H1 (cell line): ENCODE measurements at regions not wholly inside any gene's neighbourhood (a gene's known extent, or its start where the extent isn't known, plus 50 kb on each side); places are given as distances from the start of the nearest gene placed in this dataset.

Experiments
- CTCF ChIA-PET: fragments of 300-600 bp; sonication (Branson Sonifier 250); formaldehyde crosslinking; loops from one replicate; lab custom pipeline; 2021; ENCODE audit not compliant: partially characterized antibody; lab: Charles Lee
- POLR2A ChIA-PET: fragments of 300-600 bp; sonication (Branson Sonifier 250); formaldehyde crosslinking; loops from one replicate; lab custom pipeline; 2021; ENCODE audit warnings: inconsistent platforms; ENCODE audit not compliant: partially characterized antibody; lab: Charles Lee
- DNase-seq, 2 experiments: peaks; one replicate each; pipeline versions ENCODE4 v3.0.0 to v3.0.0-alpha.2; 2010 to 2022; ENCODE audit warnings: low spot score in 2 of 2, low read depth in 1 of 2, mixed read lengths in 1 of 2
- FAIRE-seq: peaks from 2 replicates; lab custom pipeline; 2011; peaks lifted over from hg19 to GRCh38; lab: Jason Lieb, UNC
- H2AFZ ChIP-seq: 2 replicates; pipeline ENCODE4 v1.8.1; 2012; ENCODE audit warnings: low read length, inconsistent platforms
- H2AK5ac ChIP-seq: 2 replicates; pipeline ENCODE4 v1.6.1; 2013; ENCODE audit warnings: low read depth, low read length
- H2BK120ac ChIP-seq: replicated peaks from 2 replicates; pipeline ENCODE3; 2013; ENCODE audit warnings: low read depth, low read length, inconsistent platforms
- H2BK12ac ChIP-seq: 2 replicates; pipeline ENCODE4 v1.6.1; 2013; ENCODE audit warnings: low read depth, low read length
- H2BK15ac ChIP-seq: 2 replicates; pipeline ENCODE4 v1.6.1; 2013; ENCODE audit warnings: low read length
- H2BK20ac ChIP-seq: 2 replicates; pipeline ENCODE4 v1.6.1; 2013; ENCODE audit warnings: low read length
- H2BK5ac ChIP-seq: 2 replicates; pipeline ENCODE4 v1.6.1; 2013; ENCODE audit warnings: low read depth, low read length
- H3K14ac ChIP-seq: 2 replicates; pipeline ENCODE4 v1.6.1; 2013; ENCODE audit warnings: inconsistent platforms; ENCODE audit not compliant: insufficient read length
- H3K18ac ChIP-seq: 2 replicates; pipeline ENCODE4 v1.6.1; 2013; ENCODE audit warnings: low read length; ENCODE audit errors: extremely low read depth
- H3K23ac ChIP-seq: 2 replicates; pipeline ENCODE4 v1.6.1; 2013; ENCODE audit warnings: inconsistent platforms; ENCODE audit not compliant: insufficient read length
- H3K23me2 ChIP-seq: 2 replicates; pipeline ENCODE4 v1.6.1; 2013; ENCODE audit warnings: low read depth, low read length
- H3K27ac ChIP-seq: 2 replicates; pipeline ENCODE4 v1.6.1; 2011; ENCODE audit warnings: low read depth, low read length, inconsistent platforms
- H3K27me3 ChIP-seq, 4 experiments: replicated peaks in 1 of 4; 1 replicate in 1 of 4; 2 replicates in 3 of 4; pipeline versions ENCODE4 v1.6.1 to v1.8.1; 2011 to 2013; ENCODE audit warnings: low read length in 3 of 4, mild to moderate bottlenecking in 3 of 4, inconsistent platforms in 2 of 4, mixed read lengths in 2 of 4, moderate library complexity in 1 of 4; ENCODE audit not compliant: control insufficient read depth in 3 of 4, insufficient read depth in 3 of 4; ENCODE audit errors: extremely low read depth in 1 of 4
- H3K36me3 ChIP-seq, 4 experiments: 2 replicates each; pipeline versions ENCODE4 v1.6.1 to v1.8.1; 2011 to 2013; ENCODE audit warnings: mild to moderate bottlenecking in 4 of 4, low read length in 3 of 4, moderate library complexity in 2 of 4, control low read depth in 1 of 4, inconsistent platforms in 1 of 4; ENCODE audit not compliant: insufficient read depth in 4 of 4, control insufficient read depth in 2 of 4
- H3K4ac ChIP-seq: replicated peaks from 2 replicates; pipeline ENCODE3; 2013; ENCODE audit warnings: low read length, low read depth, mixed read lengths, inconsistent platforms; ENCODE audit not compliant: insufficient read length
- H3K4me1 ChIP-seq, 4 experiments: replicated peaks in 1 of 4; 1 replicate in 1 of 4; 2 replicates in 3 of 4; pipeline versions ENCODE4 v1.6.1 to v1.8.1; 2011 to 2013; ENCODE audit warnings: low read length in 3 of 4, inconsistent platforms in 2 of 4, mixed read lengths in 1 of 4; ENCODE audit not compliant: insufficient read depth in 4 of 4, control insufficient read depth in 3 of 4
- H3K4me2 ChIP-seq, 2 experiments: 2 replicates each; pipeline versions ENCODE4 v1.6.1 to v1.8.1; 2011 to 2013; ENCODE audit warnings: low read depth in 2 of 2, low read length in 2 of 2, control low read depth in 1 of 2, inconsistent platforms in 1 of 2, mild to moderate bottlenecking in 1 of 2; ENCODE audit not compliant: insufficient read depth in 1 of 2
- H3K4me3 ChIP-seq, 4 experiments: fragments of 200-600, 300-600 bp in 1 of 4; sonication (generic), shearing (Covaris generic), sonication (Bioruptor Twin) in 1 of 4; 2 replicates each; pipeline versions ENCODE4 v1.5.1 to v1.8.1; 2011 to 2016; ENCODE audit warnings: low read length in 4 of 4, low read depth in 3 of 4, control low read depth in 2 of 4, inconsistent platforms in 2 of 4, mild to moderate bottlenecking in 2 of 4, mixed read lengths in 1 of 4, moderate library complexity in 1 of 4; ENCODE audit not compliant: insufficient read depth in 2 of 4; ENCODE audit errors: extremely low read depth in 1 of 4
- H3K56ac ChIP-seq: replicated peaks from 2 replicates; pipeline ENCODE3; 2013; ENCODE audit warnings: low read depth, mild to moderate bottlenecking, mixed read lengths, low read length, inconsistent platforms; ENCODE audit not compliant: insufficient read length
- H3K79me1 ChIP-seq: 2 replicates; pipeline ENCODE4 v1.6.1; 2013; ENCODE audit warnings: low read depth, low read length, control low read depth
- H3K79me2 ChIP-seq, 2 experiments: 2 replicates each; pipeline versions ENCODE4 v1.6.1 to v1.8.1; 2012 to 2013; ENCODE audit warnings: low read length in 2 of 2, mild to moderate bottlenecking in 2 of 2, inconsistent platforms in 1 of 2; ENCODE audit not compliant: insufficient read depth in 2 of 2, control insufficient read depth in 1 of 2
- H3K9ac ChIP-seq, 4 experiments: replicated peaks in 1 of 4; 1 replicate in 1 of 4; 2 replicates in 3 of 4; pipeline versions ENCODE4 v1.6.1 to v1.8.1; 2011 to 2013; ENCODE audit warnings: low read depth in 3 of 4, low read length in 3 of 4, control low read depth in 2 of 4, mild to moderate bottlenecking in 2 of 4, moderate library complexity in 2 of 4, inconsistent platforms in 1 of 4; ENCODE audit errors: extremely low read depth in 1 of 4
- H3K9me3 ChIP-seq, 2 experiments: 2 replicates each; pipeline versions ENCODE4 v1.6.1 to v1.8.1; 2012 to 2013; ENCODE audit warnings: mild to moderate bottlenecking in 2 of 2, moderate library complexity in 2 of 2, control low read depth in 1 of 2, inconsistent platforms in 1 of 2, low read depth in 1 of 2, low read length in 1 of 2, mixed read lengths in 1 of 2; ENCODE audit not compliant: insufficient read depth in 2 of 2
- H4K20me1 ChIP-seq, 2 experiments: replicated peaks in 1 of 2; 2 replicates each; pipeline versions ENCODE3 to v1.8.1; 2011 to 2013; ENCODE audit warnings: inconsistent platforms in 2 of 2, low read length in 2 of 2, mild to moderate bottlenecking in 1 of 2; ENCODE audit not compliant: insufficient read depth in 2 of 2, control insufficient read depth in 1 of 2
- H4K5ac ChIP-seq: 2 replicates; pipeline ENCODE4 v1.6.1; 2013; ENCODE audit warnings: low read length, low read depth, mixed read lengths, inconsistent platforms; ENCODE audit not compliant: insufficient read length
- H4K8ac ChIP-seq: 2 replicates; pipeline ENCODE4 v1.8.0; 2013; ENCODE audit warnings: mild to moderate bottlenecking, moderate library complexity, low read length, inconsistent platforms; ENCODE audit not compliant: insufficient read depth; ENCODE audit errors: extremely low read depth
- H4K91ac ChIP-seq: replicated peaks from 2 replicates; pipeline ENCODE3; 2013; ENCODE audit warnings: low read length, mixed read lengths, inconsistent platforms; ENCODE audit not compliant: insufficient read length
- ATF3 ChIP-seq: IDR thresholded peaks from 2 replicates; pipeline ENCODE4 v1.6.1; 2011; ENCODE audit warnings: low read depth, mild to moderate bottlenecking, low read length; ENCODE audit not compliant: insufficient read depth
- CBX5 ChIP-seq: fragments of 300-800, 300-1000 bp; sonication (generic); IDR thresholded peaks from 2 replicates; pipeline ENCODE4 v1.7.1; 2016; ENCODE audit warnings: antibody characterized with exemption, low read length, low read depth
- GABPA ChIP-seq: IDR thresholded peaks from 2 replicates; pipeline ENCODE4 v1.6.1; 2011; ENCODE audit warnings: mild to moderate bottlenecking, low read length, moderate library complexity, borderline replicate concordance; ENCODE audit not compliant: insufficient read depth
- HDAC6 ChIP-seq: IDR thresholded peaks from one replicate; pipeline ENCODE4 v1.7.1; 2012; ENCODE audit warnings: low read depth, mild to moderate bottlenecking, inconsistent platforms, low read length, moderate library complexity
- RFX5 ChIP-seq: IDR thresholded peaks from 2 replicates; pipeline ENCODE4 v1.6.1; 2011; ENCODE audit warnings: low read depth, low read length, improper control_type of control experiment, borderline replicate concordance
- RXRA ChIP-seq: IDR thresholded peaks from 2 replicates; pipeline ENCODE4 v1.6.1; 2011; ENCODE audit warnings: low read depth, mild to moderate bottlenecking, low read length, moderate library complexity; ENCODE audit not compliant: insufficient read depth
- SAP30 ChIP-seq: fragments of 300-600 bp; sonication (generic); IDR thresholded peaks from 2 replicates; pipeline ENCODE4 v1.7.1; 2012; ENCODE audit warnings: low read length, moderate library complexity, mild to moderate bottlenecking, inconsistent platforms; ENCODE audit not compliant: insufficient read depth, insufficient replicate concordance
- WGBS, 2 experiments: shearing (Covaris generic) in 1 of 2; methylation state at CpG; one replicate each; pipeline versions ENCODE4 v1.1.6 to v1.1.7; 2013 to 2015; ENCODE audit warnings: low lambda C conversion rate in 2 of 2, mixed read lengths in 2 of 2, inconsistent platforms in 1 of 2, low coverage in 1 of 2, missing lambda C conversion rate in 1 of 2; ENCODE audit not compliant: insufficient replicate concordance in 2 of 2, insufficient coverage in 1 of 2, insufficient read length in 1 of 2; ENCODE audit errors: extremely low coverage in 1 of 2, missing lambda C conversion rate in 1 of 2; 5-methylcytosine and 5-hydroxymethylcytosine counted together
- TF ChIP-seq, protein P1 (sequence below), 3 experiments: IDR thresholded peaks; 1 replicate in 2 of 3; 2 replicates in 1 of 3; pipeline versions ENCODE4 v1.5.1 to v1.6.1; 2011; ENCODE audit warnings: low read length in 3 of 3, mild to moderate bottlenecking in 3 of 3, inconsistent platforms in 2 of 3, low read depth in 1 of 3, moderate library complexity in 1 of 3; ENCODE audit not compliant: insufficient read depth in 1 of 3; ENCODE audit errors: control extremely low read depth in 1 of 3

GRCh38 chr2:7915302-7916091 lies 766.4 kb upstream of the ID2 start:
- POLR2A ChIA-PET = interaction anchor here (0.8 to 1.1 kb wide), 2 partner anchors 9 to 46 kb away, joined by 3 read pairs; no protein-coding TSS in a partner anchor
- no peak for FAIRE-seq
- TF ChIP-seq HDAC6 (no peak), GABPA (no peak), RFX5 (no peak), CBX5 (no peak), ATF3 (no peak), SAP30 (no peak), RXRA (no peak)
- TF ChIP-seq, protein P1, sequence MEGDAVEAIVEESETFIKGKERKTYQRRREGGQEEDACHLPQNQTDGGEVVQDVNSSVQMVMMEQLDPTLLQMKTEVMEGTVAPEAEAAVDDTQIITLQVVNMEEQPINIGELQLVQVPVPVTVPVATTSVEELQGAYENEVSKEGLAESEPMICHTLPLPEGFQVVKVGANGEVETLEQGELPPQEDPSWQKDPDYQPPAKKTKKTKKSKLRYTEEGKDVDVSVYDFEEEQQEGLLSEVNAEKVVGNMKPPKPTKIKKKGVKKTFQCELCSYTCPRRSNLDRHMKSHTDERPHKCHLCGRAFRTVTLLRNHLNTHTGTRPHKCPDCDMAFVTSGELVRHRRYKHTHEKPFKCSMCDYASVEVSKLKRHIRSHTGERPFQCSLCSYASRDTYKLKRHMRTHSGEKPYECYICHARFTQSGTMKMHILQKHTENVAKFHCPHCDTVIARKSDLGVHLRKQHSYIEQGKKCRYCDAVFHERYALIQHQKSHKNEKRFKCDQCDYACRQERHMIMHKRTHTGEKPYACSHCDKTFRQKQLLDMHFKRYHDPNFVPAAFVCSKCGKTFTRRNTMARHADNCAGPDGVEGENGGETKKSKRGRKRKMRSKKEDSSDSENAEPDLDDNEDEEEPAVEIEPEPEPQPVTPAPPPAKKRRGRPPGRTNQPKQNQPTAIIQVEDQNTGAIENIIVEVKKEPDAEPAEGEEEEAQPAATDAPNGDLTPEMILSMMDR (IDR thresholded peaks at IDR 0.05; ENCODE audit: control extremely low read depth in 1 of 3, insufficient read depth in 1 of 3, low read depth in 1 of 3, low read length in 3 of 3) = no peak

More at GRCh38 chr2:7915302-7916091, 766.4 kb upstream of the ID2 start:
- no peaks in the 10 kb centered on the region for H4K20me1 ChIP-seq
- no peak overlapping the region for H2BK15ac ChIP-seq
- 79% methylated on average over 14 of the region's 14 CpGs; no CpG with 5 or more reads in 1 of the 2 experiments for WGBS, 2 experiments
- H4K91ac ChIP-seq = peak overlapping the region; percentile 38
- H2AK5ac ChIP-seq = no peak overlapping the region
- H2BK20ac ChIP-seq = no peak overlapping the region
- H2AFZ ChIP-seq = peak overlapping the region; percentile 15; the same call in 1 of the 2 replicates
- CTCF ChIA-PET = no interaction called here
- H3K4ac ChIP-seq = peak overlapping the region; percentile 80
- H3K23ac ChIP-seq = no peak overlapping the region
- no peak overlapping the region for H3K27ac ChIP-seq
- no peak for DNase-seq
- H3K79me1 ChIP-seq = no peaks in the 10 kb centered on the region
- H3K56ac ChIP-seq = no peak overlapping the region
- H2BK120ac ChIP-seq = peak overlapping the region; percentile 94
- H3K4me1 ChIP-seq = peaks cover 3 to 4% (median 3%) of the 10 kb centered on the region in 4 experiments; a peak in 6 of 7 replicates
- H4K5ac ChIP-seq = no peak overlapping the region
- H3K4me3 ChIP-seq = no peak overlapping the region
- no peak overlapping the region for H3K14ac ChIP-seq
- no peaks in the 10 kb centered on the region for H3K79me2 ChIP-seq
- H3K23me2 ChIP-seq = no peaks in the 10 kb centered on the region
- no peak overlapping the region for H3K18ac ChIP-seq
- peak overlapping the region in 1 of 2 experiments; percentile 8; a peak in 2 of 4 replicates for H3K4me2 ChIP-seq
- no peak overlapping the region for H3K9ac ChIP-seq
- no peak overlapping the region for H2BK5ac ChIP-seq
- H3K36me3 ChIP-seq = no peaks in the 10 kb centered on the region
- peak overlapping the region; percentile 2; the same call in 1 of the 2 replicates for H2BK12ac ChIP-seq
- H3K9me3 ChIP-seq = no peaks in the 10 kb centered on the region; a peak in 1 of 4 replicates
- H3K27me3 ChIP-seq = no peaks in the 10 kb centered on the region
- no peak overlapping the region for H4K8ac ChIP-seq
